H9 (cell line): ENCODE measurements at regions not wholly inside any gene's neighbourhood (a gene's known extent, or its start where the extent isn't known, plus 50 kb on each side); places are given as distances from the start of the nearest gene placed in this dataset.

ENCODE experiments used
- DNase-seq: peaks from one replicate; pipeline ENCODE4 v3.0.0-alpha.2; 2017
- H2AFZ ChIP-seq: one replicate; pipeline ENCODE4 v1.6.1; 2013; ENCODE audit warnings: mild to moderate bottlenecking, low read length, control low read depth, moderate library complexity
- H2AK5ac ChIP-seq: 2 replicates; pipeline ENCODE4 v1.6.1; 2013; ENCODE audit warnings: low read length, control low read depth, mixed read lengths; ENCODE audit not compliant: insufficient read length
- H2BK120ac ChIP-seq: one replicate; pipeline ENCODE4 v1.6.1; 2013; ENCODE audit warnings: low read depth, mild to moderate bottlenecking, low read length, control low read depth, inconsistent platforms; ENCODE audit not compliant: poor library complexity, severe bottlenecking
- H2BK12ac ChIP-seq: 2 replicates; pipeline ENCODE4 v1.6.1; 2013; ENCODE audit warnings: low read length, control low read depth, mixed read lengths, low read depth; ENCODE audit not compliant: insufficient read length
- H2BK15ac ChIP-seq: 2 replicates; pipeline ENCODE4 v1.6.1; 2013; ENCODE audit warnings: low read depth, low read length, control low read depth
- H2BK20ac ChIP-seq: one replicate; pipeline ENCODE4 v1.6.1; 2013; ENCODE audit warnings: low read depth, mild to moderate bottlenecking, low read length, control low read depth, inconsistent platforms; ENCODE audit not compliant: poor library complexity, severe bottlenecking
- H2BK5ac ChIP-seq: 2 replicates; pipeline ENCODE4 v1.6.1; 2013; ENCODE audit warnings: low read length, control low read depth, mixed read lengths; ENCODE audit not compliant: insufficient read length
- H3K14ac ChIP-seq: 2 replicates; pipeline ENCODE4 v1.6.1; 2013; ENCODE audit warnings: low read length, control low read depth; ENCODE audit not compliant: insufficient read depth
- H3K18ac ChIP-seq: 2 replicates; pipeline ENCODE4 v1.6.1; 2013; ENCODE audit warnings: low read depth, mild to moderate bottlenecking, mixed read lengths, low read length, control low read depth; ENCODE audit not compliant: insufficient read length
- H3K23ac ChIP-seq: 2 replicates; pipeline ENCODE4 v1.6.1; 2013; ENCODE audit warnings: low read length, control low read depth, mixed read lengths, low read depth; ENCODE audit not compliant: insufficient read length
- H3K23me2 ChIP-seq: 2 replicates; pipeline ENCODE4 v1.6.1; 2013; ENCODE audit warnings: low read depth, mild to moderate bottlenecking, mixed read lengths, low read length, control low read depth; ENCODE audit not compliant: insufficient read length, poor library complexity, severe bottlenecking
- H3K27ac ChIP-seq: 2 replicates; pipeline ENCODE4 v1.5.1; 2013; ENCODE audit warnings: low read length, control low read depth, mixed read lengths, low read depth; ENCODE audit not compliant: insufficient read length
- H3K27me3 ChIP-seq: 2 replicates; pipeline ENCODE4 v1.6.1; 2013; ENCODE audit warnings: low read length, control low read depth, inconsistent platforms; ENCODE audit not compliant: insufficient read depth
- H3K4ac ChIP-seq: 2 replicates; pipeline ENCODE4 v1.6.1; 2013; ENCODE audit warnings: low read depth, mild to moderate bottlenecking, control low read depth, inconsistent platforms, low read length, moderate library complexity
- H3K4me1 ChIP-seq: 2 replicates; pipeline ENCODE4 v1.6.1; 2013; ENCODE audit warnings: low read length, control low read depth, inconsistent platforms; ENCODE audit not compliant: insufficient read depth
- H3K4me2 ChIP-seq: 2 replicates; pipeline ENCODE4 v1.6.1; 2013; ENCODE audit warnings: low read length, control low read depth, mixed read lengths; ENCODE audit not compliant: insufficient read length, insufficient read depth
- H3K56ac ChIP-seq: 2 replicates; pipeline ENCODE4 v1.6.1; 2013; ENCODE audit warnings: low read depth, mild to moderate bottlenecking, mixed read lengths, low read length, control low read depth; ENCODE audit not compliant: insufficient read length
- H3K79me1 ChIP-seq: 2 replicates; pipeline ENCODE4 v1.6.1; 2013; ENCODE audit warnings: low read depth, mild to moderate bottlenecking, moderate library complexity, low read length, control low read depth, inconsistent platforms; ENCODE audit not compliant: insufficient read depth, poor library complexity, severe bottlenecking
- H3K79me2 ChIP-seq: 2 replicates; pipeline ENCODE4 v1.6.1; 2013; ENCODE audit warnings: low read length, control low read depth, inconsistent platforms; ENCODE audit not compliant: insufficient read depth
- H3K9ac ChIP-seq: 2 replicates; pipeline ENCODE4 v1.6.1; 2013; ENCODE audit warnings: low read length, control low read depth, mixed read lengths; ENCODE audit not compliant: insufficient read length; ENCODE audit errors: extremely low read depth
- H3K9me3 ChIP-seq: one replicate; pipeline ENCODE4 v1.6.1; 2013; ENCODE audit warnings: low read depth, low read length, inconsistent platforms; ENCODE audit not compliant: control insufficient read depth
- H3T11ph ChIP-seq: one replicate; pipeline ENCODE4 v1.6.1; 2013; ENCODE audit warnings: mild to moderate bottlenecking, low read length, control low read depth, inconsistent platforms
- H4K20me1 ChIP-seq: one replicate; pipeline ENCODE4 v1.6.1; 2013; ENCODE audit not compliant: control insufficient read depth, insufficient read length, insufficient read depth
- H4K5ac ChIP-seq: 2 replicates; pipeline ENCODE4 v1.6.1; 2013; ENCODE audit warnings: low read depth, mild to moderate bottlenecking, mixed read lengths, low read length, control low read depth; ENCODE audit not compliant: insufficient read length
- H4K8ac ChIP-seq: replicated peaks from 2 replicates; pipeline ENCODE4 v1.6.1; 2013; ENCODE audit warnings: low read length, control low read depth, mixed read lengths, low read depth; ENCODE audit not compliant: insufficient read length
- H4K91ac ChIP-seq: 2 replicates; pipeline ENCODE4 v1.6.1; 2013; ENCODE audit warnings: low read depth, mild to moderate bottlenecking, moderate library complexity, mixed read lengths, low read length, control low read depth; ENCODE audit not compliant: insufficient read length
- H3K27ac Mint-ChIP-seq, 3 experiments: 2 replicates in 2 of 3; 3 replicates in 1 of 3; pipeline ENCODE4 v1.8.0; 2020 to 2021; ENCODE audit warnings: mixed read lengths in 3 of 3, mild to moderate bottlenecking in 1 of 3, moderate library complexity in 1 of 3
- H3K27me3 Mint-ChIP-seq: 2 replicates; pipeline ENCODE4 v1.8.0; 2021; ENCODE audit warnings: low read depth, mild to moderate bottlenecking, moderate library complexity, mixed read lengths
- H3K36me3 Mint-ChIP-seq, 3 experiments: 2 replicates in 2 of 3; 3 replicates in 1 of 3; pipeline ENCODE4 v1.8.0; 2020 to 2021; ENCODE audit warnings: low read depth in 3 of 3, mixed read lengths in 3 of 3; ENCODE audit not compliant: insufficient read depth in 1 of 3
- H3K4me1 Mint-ChIP-seq, 2 experiments: 2 replicates each; pipeline ENCODE4 v1.8.0; 2020; ENCODE audit warnings: mixed read lengths in 2 of 2
- H3K4me3 Mint-ChIP-seq, 2 experiments: 2 replicates in 1 of 2; 3 replicates in 1 of 2; pipeline ENCODE4 v1.8.0; 2020 to 2021; ENCODE audit warnings: mild to moderate bottlenecking in 2 of 2, mixed read lengths in 2 of 2, moderate library complexity in 1 of 2
- H3K9me3 Mint-ChIP-seq, 2 experiments: 2 replicates in 1 of 2; 3 replicates in 1 of 2; pipeline ENCODE4 v1.8.0; 2020; ENCODE audit warnings: mild to moderate bottlenecking in 2 of 2, mixed read lengths in 2 of 2, moderate library complexity in 1 of 2
- CTCF ChIP-seq: fragments of 200-600 bp; sonication (generic); conservative IDR thresholded peaks from 3 replicates; pipeline ENCODE4 v1.8.0; 2021; ENCODE audit warnings: antibody characterized with exemption, mild to moderate bottlenecking
- WGBS: extraction: QIAGEN DNeasy Blood & Tissue Kit; methylation state at CpG from one replicate; pipeline ENCODE4 v1.1.7; 2013; ENCODE audit warnings: missing lambda C conversion rate, low lambda C conversion rate, mixed read lengths; ENCODE audit not compliant: insufficient read length; ENCODE audit errors: extremely low coverage; 5-methylcytosine and 5-hydroxymethylcytosine counted together

GRCh38 chr1:214898161-214898560 lies 184.4 kb upstream of the KCNK2 start:
- Histone ChIP-seq H4K91ac (no peak overlapping the region), H2BK120ac (no peak overlapping the region), H3K27me3 (no peaks in the 10 kb centered on the region), H3K27ac (no peak overlapping the region), H2AFZ (no peak overlapping the region), H3K56ac (no peak overlapping the region), H2BK12ac (no peak overlapping the region), H4K5ac (no peak overlapping the region), H3K4me2 (no peak overlapping the region), H3T11ph (no peak overlapping the region), H3K23ac (no peak overlapping the region), H3K79me1 (no peaks in the 10 kb centered on the region), H4K20me1 (no peaks in the 10 kb centered on the region), H3K23me2 (no peaks in the 10 kb centered on the region), H2BK15ac (no peak overlapping the region), H2BK20ac (no peak overlapping the region), H3K9me3 (no peaks in the 10 kb centered on the region), H4K8ac (no peak overlapping the region), H3K4me1 (no peaks in the 10 kb centered on the region), H2AK5ac (no peak overlapping the region), H3K4ac (no peak overlapping the region), H3K79me2 (no peaks in the 10 kb centered on the region), H2BK5ac (no peak overlapping the region), H3K9ac (no peak overlapping the region), H3K14ac (no peak overlapping the region), H3K18ac (no peak overlapping the region)
- Mint-ChIP-seq H3K9me3 (no peaks in the 10 kb centered on the region), H3K27me3 (no peaks in the 10 kb centered on the region), H3K4me3 (no peak overlapping the region), H3K36me3 (no peaks in the 10 kb centered on the region), H3K27ac (peak overlapping the region in 1 of 3 experiments; percentile 89; a peak in 1 of 7 replicates), H3K4me1 (peaks cover 2 to 7% of the 10 kb centered on the region in 2 experiments; a peak in 2 of 4 replicates)
- no CpG with 5 or more reads among the region's 8 CpGs for WGBS
- TF ChIP-seq CTCF, result no peak
- no peak for DNase-seq
